GM12874 (cell line): ENCODE measurements at regions not wholly inside any gene's neighbourhood (a gene's known extent, or its start where the extent isn't known, plus 50 kb on each side); places are given as distances from the start of the nearest gene placed in this dataset.

Experiments
- CTCF ChIP-seq: IDR thresholded peaks from 2 replicates; pipeline ENCODE4 v1.5.1; 2011; ENCODE audit warnings: low read depth, mild to moderate bottlenecking, control low read depth, low read length, moderate library complexity; ENCODE audit not compliant: insufficient read depth

- no peak for TF ChIP-seq CTCF
These were observed 74.8 kb downstream of the ETS2 start for GRCh38 chr21:38880577-38880966.

- TF ChIP-seq CTCF, result no peak
These were observed 74.3 kb downstream of the ETS2 start for GRCh38 chr21:38879912-38880576.

GRCh38 chr21:38878379-38879179, 72.8 kb downstream of the ETS2 start:
- no peak for TF ChIP-seq CTCF

GRCh38 chr21:38875694-38876492, 70.2 kb downstream of the ETS2 start:
- no peak for TF ChIP-seq CTCF
